ENCODE measurements at regions not wholly inside any gene's neighbourhood (a gene's known extent, or its start where the extent isn't known, plus 50 kb on each side); places are given as distances from the start of the nearest gene placed in this dataset.

DNA sequence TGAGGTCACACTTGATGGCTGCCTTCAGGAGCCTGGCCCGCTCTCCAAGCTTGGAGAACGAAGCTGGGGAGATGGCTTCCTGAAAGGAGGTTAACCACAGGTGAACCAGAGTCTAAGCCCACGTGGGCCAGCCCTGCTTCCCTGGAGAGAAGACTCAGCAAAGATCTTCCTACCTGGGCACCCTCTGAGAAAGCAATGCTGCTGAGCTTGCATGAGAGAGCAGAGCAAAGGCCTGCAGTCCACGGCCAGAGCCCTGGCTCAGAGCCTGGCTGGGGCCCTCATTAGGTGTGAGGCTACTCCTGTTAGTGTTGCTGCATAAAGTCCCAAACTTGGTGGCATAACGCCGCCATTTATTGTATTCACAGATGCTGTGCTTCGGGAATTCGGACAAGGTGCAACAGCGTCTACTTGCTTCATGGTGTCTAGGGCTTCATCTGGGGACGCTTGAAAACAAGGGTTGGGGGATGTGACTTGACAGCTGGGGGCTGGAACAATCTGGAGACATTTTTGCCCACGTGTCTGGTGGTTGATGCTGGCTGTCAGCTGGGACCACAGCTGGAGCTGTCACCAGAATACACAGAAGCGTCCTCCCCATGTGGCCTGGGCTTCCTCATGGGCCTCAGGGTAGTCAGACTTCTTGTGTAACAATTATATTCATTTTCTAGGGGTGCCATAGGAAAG is 87.9 kb upstream of the MEF2A start:
- no peak for TF ChIP-seq CTCF (IDR thresholded peaks at IDR 0.05)
- TF ChIP-seq EZH2 (IDR thresholded peaks at IDR 0.05): no peak

Data from neural progenitor cell (in vitro differentiated cells).